ENCODE measurements at regions not wholly inside any gene's neighbourhood (a gene's known extent, or its start where the extent isn't known, plus 50 kb on each side); places are given as distances from the start of the nearest gene placed in this dataset.

- no peak for TF ChIP-seq CTCF (IDR thresholded peaks at IDR 0.05)
- intact Hi-C loops (cut with DNase I; ENCODE audit: low total_unique reads), result no loop called here
- DNase-seq, result no peak
- H3K4me1 ChIP-seq, result no peaks in the 10 kb centered on the region
- H3K27ac ChIP-seq, result no peak overlapping the region
- no peak overlapping the region for H3K4me3 ChIP-seq
- no peaks in the 10 kb centered on the region for H3K9me3 ChIP-seq
- H3K36me3 ChIP-seq, result no peaks in the 10 kb centered on the region
- H3K27me3 ChIP-seq, result no peaks in the 10 kb centered on the region
These were observed 306.7 kb downstream of the EPB41L4A start for GRCh38 chr5:112112346-112112745.

GRCh38 chr5:112109331-112110007 lies 309.6 kb downstream of the EPB41L4A start:
- no peaks in the 10 kb centered on the region for H3K9me3 ChIP-seq
- DNase-seq, result no peak
- no peaks in the 10 kb centered on the region for H3K36me3 ChIP-seq
- no peaks in the 10 kb centered on the region for H3K4me1 ChIP-seq
- H3K4me3 ChIP-seq, result no peak overlapping the region
- H3K27me3 ChIP-seq, result no peaks in the 10 kb centered on the region
- no peak overlapping the region for H3K27ac ChIP-seq
- intact Hi-C loops (cut with DNase I; ENCODE audit: low total_unique reads), result no loop called here
- TF ChIP-seq CTCF (IDR thresholded peaks at IDR 0.05), result no peak

GRCh38 chr5:112106878-112107277 lies 312.2 kb downstream of the EPB41L4A start:
- Histone ChIP-seq H3K4me1 (no peaks in the 10 kb centered on the region), H3K27ac (no peak overlapping the region), H3K36me3 (no peaks in the 10 kb centered on the region), H3K4me3 (no peak overlapping the region), H3K9me3 (no peaks in the 10 kb centered on the region), H3K27me3 (no peaks in the 10 kb centered on the region)
- intact Hi-C loops (cut with DNase I; ENCODE audit: low total_unique reads), result no loop called here
- no peak for DNase-seq
- no peak for TF ChIP-seq CTCF (IDR thresholded peaks at IDR 0.05)

GRCh38 chr5:112097768-112098167 lies 321.3 kb downstream of the EPB41L4A start:
- Histone ChIP-seq H3K27ac (no peak overlapping the region), H3K36me3 (no peaks in the 10 kb centered on the region), H3K4me1 (no peaks in the 10 kb centered on the region), H3K27me3 (no peaks in the 10 kb centered on the region), H3K9me3 (peaks cover 0 to 8% (median 0%) of the 10 kb centered on the region in 3 donors), H3K4me3 (no peak overlapping the region)
- TF ChIP-seq CTCF (IDR thresholded peaks at IDR 0.05), result no peak
- no peak for DNase-seq
- intact Hi-C loops (cut with DNase I; ENCODE audit: low total_unique reads), result no loop called here

GRCh38 chr5:112087222-112087621 lies 330.2 kb upstream of the NREP start:
- Histone ChIP-seq H3K27ac (no peak overlapping the region), H3K27me3 (no peaks in the 10 kb centered on the region), H3K4me3 (no peak overlapping the region), H3K36me3 (no peaks in the 10 kb centered on the region), H3K9me3 (no peaks in the 10 kb centered on the region), H3K4me1 (no peaks in the 10 kb centered on the region)
- no peak for DNase-seq
- intact Hi-C loops (cut with DNase I; ENCODE audit: low total_unique reads), result no loop called here
- TF ChIP-seq CTCF (IDR thresholded peaks at IDR 0.05), result no peak

GRCh38 chr5:112086740-112087139 lies 329.7 kb upstream of the NREP start:
- Histone ChIP-seq H3K9me3 (no peaks in the 10 kb centered on the region), H3K27ac (no peak overlapping the region), H3K4me1 (no peaks in the 10 kb centered on the region), H3K4me3 (no peak overlapping the region), H3K27me3 (no peaks in the 10 kb centered on the region), H3K36me3 (no peaks in the 10 kb centered on the region)
- no peak for TF ChIP-seq CTCF (IDR thresholded peaks at IDR 0.05)
- intact Hi-C loops (cut with DNase I; ENCODE audit: low total_unique reads), result no loop called here
- no peak for DNase-seq
